ENCODE measurements at regions not wholly inside any gene's neighbourhood (a gene's known extent, or its start where the extent isn't known, plus 50 kb on each side); places are given as distances from the start of the nearest gene placed in this dataset.

GRCh38 chr1:186518395-186518794 is 57.5 kb upstream of the PDC start:
- no peak overlapping the region for H3K27ac ChIP-seq (ENCODE audit: low read depth, low read length)
- no peak overlapping the region for H3K4me3 ChIP-seq (replicated peaks in 1 of 2; ENCODE audit: low read depth in 1 of 2, low read length in 2 of 2)
- no peaks in the 10 kb centered on the region for H3K9me2 ChIP-seq (ENCODE audit: insufficient read depth)
- no peaks in the 10 kb centered on the region for H3K27me3 ChIP-seq (ENCODE audit: insufficient read depth, low read length)
- H3K9me3 ChIP-seq (ENCODE audit: control insufficient read depth in 1 of 2, insufficient read depth in 1 of 2, low read depth in 1 of 2, low read length in 2 of 2), result no peaks in the 10 kb centered on the region; a peak in 1 of 4 replicates
- no peak for TF ChIP-seq TCF7L2 (IDR thresholded peaks at IDR 0.05; ENCODE audit: borderline replicate concordance, extremely low read depth, insufficient read depth, insufficient read length)
- no peak for TF ChIP-seq EZH2 (IDR thresholded peaks at IDR 0.05)
- TF ChIP-seq YY1 (IDR thresholded peaks at IDR 0.05; ENCODE audit: extremely low read depth, insufficient replicate concordance, low read depth, low read length), result no peak
- no peak for TF ChIP-seq SRF (IDR thresholded peaks at IDR 0.05; ENCODE audit: low read depth)
- no peak for TF ChIP-seq ZBTB33 (IDR thresholded peaks at IDR 0.05; ENCODE audit: extremely low read depth, insufficient replicate concordance, low read length)
- no peak for TF ChIP-seq MAX (IDR thresholded peaks at IDR 0.05)
- no peak for TF ChIP-seq SIN3A (IDR thresholded peaks at IDR 0.05; ENCODE audit: low read depth)
- TF ChIP-seq EGR1 (IDR thresholded peaks at IDR 0.05; ENCODE audit: low read depth), result no peak
- no peak for TF ChIP-seq CBX3 (IDR thresholded peaks at IDR 0.05; ENCODE audit: low read depth)
- no peak for TF ChIP-seq RAD21 (IDR thresholded peaks at IDR 0.05; ENCODE audit: low read depth)
- TF ChIP-seq ZFX (IDR thresholded peaks at IDR 0.05), result no peak
- TF ChIP-seq, protein P1, sequence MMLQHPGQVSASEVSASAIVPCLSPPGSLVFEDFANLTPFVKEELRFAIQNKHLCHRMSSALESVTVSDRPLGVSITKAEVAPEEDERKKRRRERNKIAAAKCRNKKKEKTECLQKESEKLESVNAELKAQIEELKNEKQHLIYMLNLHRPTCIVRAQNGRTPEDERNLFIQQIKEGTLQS (IDR thresholded peaks at IDR 0.05), result no peak
- DNase-seq (ENCODE audit: low read depth, low spot score), result no peak
- no peaks in the 10 kb centered on the region for H4K20me1 ChIP-seq (ENCODE audit: insufficient read depth)
- no peak for ATAC-seq
- no peaks in the 10 kb centered on the region for H3K4me1 ChIP-seq (ENCODE audit: control insufficient read depth in 1 of 2, insufficient read depth in 2 of 2, low read length in 2 of 2)
- H3K36me3 ChIP-seq (ENCODE audit: control insufficient read depth in 1 of 2, insufficient read depth in 2 of 2, low read length in 2 of 2), result no peaks in the 10 kb centered on the region
- CTCF ChIA-PET, result no interaction called here
- RAD21 ChIA-PET (ENCODE audit: low non-redundant PET in 1 of 2, low total read pairs in 2 of 2, uncharacterized antibody in 2 of 2, unreplicated experiment in 2 of 2), result no interaction called here
- no peak overlapping the region for H3K9ac ChIP-seq (ENCODE audit: low read length)
- POLR2A ChIA-PET, result no interaction called here
- no peaks in the 10 kb centered on the region for H3K79me2 ChIP-seq (ENCODE audit: insufficient read depth, low read length)
- H3K4me2 ChIP-seq (ENCODE audit: low read length), result no peak overlapping the region
- no TSS peak for BruUV-seq (replicated peaks)
- H2AFZ ChIP-seq (ENCODE audit: low read depth, low read length, poor library complexity, severe bottlenecking), result no peak overlapping the region
- intact Hi-C loops (cut with micrococcal nuclease), result no loop called here

All from HCT116 (cell line).